ENCODE measurements at regions not wholly inside any gene's neighbourhood (a gene's known extent, or its start where the extent isn't known, plus 50 kb on each side); places are given as distances from the start of the nearest gene placed in this dataset.
"Not testable (repeated sequence)": the region's sequence is repeated elsewhere in the genome, so short reads cannot be mapped to it uniquely, and the experiment has no call there.

- no peak for TF ChIP-seq CTCF (IDR thresholded peaks at IDR 0.05)
These were observed 2426.5 kb upstream of the PCDH20 start for GRCh38 chr13:63842102-63842501.

DNA sequence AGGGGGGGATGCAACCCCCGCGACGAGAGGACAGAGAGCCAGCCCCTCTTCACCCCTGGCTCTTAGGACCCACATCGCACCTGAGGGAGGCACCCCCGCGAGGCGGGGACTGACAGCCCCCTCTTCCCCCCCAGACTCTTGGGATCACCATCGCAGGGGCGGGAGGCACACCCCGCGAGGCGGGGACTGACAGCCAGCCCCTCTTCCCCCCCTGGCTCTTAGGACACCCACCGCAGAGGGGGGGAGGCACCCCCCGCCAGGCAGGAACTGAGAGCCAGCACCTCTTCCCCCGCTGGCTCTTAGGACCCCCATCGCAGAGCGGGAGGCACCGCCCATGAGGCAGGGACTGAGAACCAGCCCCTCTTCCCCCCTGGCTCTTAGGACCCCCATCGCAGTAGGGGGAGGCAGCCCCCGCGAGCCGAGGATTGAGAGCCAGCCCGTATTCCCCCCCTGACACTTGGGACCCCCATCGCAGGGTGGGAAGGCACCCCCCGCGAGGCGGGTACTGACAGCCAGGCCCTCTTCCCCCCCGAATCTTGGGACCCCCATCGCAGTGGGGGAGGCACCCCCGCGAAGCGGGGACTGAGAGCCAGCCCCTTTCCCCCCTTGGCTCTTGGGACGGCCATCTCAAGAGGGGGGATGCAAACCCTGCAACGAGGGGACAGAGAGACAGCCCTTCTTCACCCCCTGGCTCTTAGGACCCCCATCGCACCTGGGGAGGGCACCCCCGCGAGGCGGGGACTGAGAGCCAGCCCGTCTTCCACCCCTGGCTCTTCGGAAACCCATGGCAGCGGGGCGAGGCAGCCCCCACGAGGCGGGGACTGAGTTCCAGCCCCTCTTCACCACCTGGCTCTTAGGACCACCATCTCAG, 2425.1 kb upstream of the PCDH20 start:
- TF ChIP-seq CTCF (IDR thresholded peaks at IDR 0.05), result no peak
- no peaks in the 10 kb centered on the region for H3K4me1 ChIP-seq (ENCODE audit: control insufficient read depth in 1 of 2, low read depth in 2 of 2)
- H3K9me3 ChIP-seq, result no peaks in the 10 kb centered on the region
- ATAC-seq (ENCODE audit: insufficient number of reproducible peaks, low FRiP score, low read depth) (no peak), DNase-seq (ENCODE audit: low spot score) (no peak)
- no peak overlapping the region for H3K4me3 ChIP-seq
- H3K27me3 ChIP-seq (replicated peaks; ENCODE audit: insufficient read depth), result no peaks in the 10 kb centered on the region
- no peaks in the 10 kb centered on the region for H3K36me3 ChIP-seq
- H3K27ac ChIP-seq, result no peak overlapping the region

More at GRCh38 chr13:63842102-63842501, 2426.5 kb upstream of the PCDH20 start:
- H3K4me1 ChIP-seq (ENCODE audit: control insufficient read depth in 1 of 2, low read depth in 2 of 2), result no peaks in the 10 kb centered on the region
- no peaks in the 10 kb centered on the region for H3K27me3 ChIP-seq (replicated peaks; ENCODE audit: insufficient read depth)
- no peak overlapping the region for H3K27ac ChIP-seq
- no peaks in the 10 kb centered on the region for H3K9me3 ChIP-seq
- H3K4me3 ChIP-seq, result no peak overlapping the region
- no peak for ATAC-seq (ENCODE audit: insufficient number of reproducible peaks, low FRiP score, low read depth)
- H3K36me3 ChIP-seq, result no peaks in the 10 kb centered on the region
- DNase-seq (ENCODE audit: low spot score), result no peak

GRCh38 chr13:63838366-63839110, 2422.9 kb upstream of the PCDH20 start:
- Histone ChIP-seq H3K27me3 (replicated peaks; ENCODE audit: insufficient read depth) (no peaks in the 10 kb centered on the region), H3K9me3 (no peaks in the 10 kb centered on the region), H3K27ac (no peak overlapping the region), H3K4me1 (ENCODE audit: control insufficient read depth in 1 of 2, low read depth in 2 of 2) (no peaks in the 10 kb centered on the region), H3K4me3 (no peak overlapping the region), H3K36me3 (no peaks in the 10 kb centered on the region)
- DNase-seq (ENCODE audit: low spot score) (no peak), ATAC-seq (ENCODE audit: insufficient number of reproducible peaks, low FRiP score, low read depth) (no peak)
- no peak for TF ChIP-seq CTCF (IDR thresholded peaks at IDR 0.05)

GRCh38 chr13:63837701-63838100, 2422.1 kb upstream of the PCDH20 start:
- not testable (repeated sequence) for H3K4me3 ChIP-seq; H3K27me3 ChIP-seq (replicated peaks; ENCODE audit: insufficient read depth); H3K27ac ChIP-seq; H3K36me3 ChIP-seq; H3K9me3 ChIP-seq; H3K4me1 ChIP-seq (ENCODE audit: control insufficient read depth in 1 of 2, low read depth in 2 of 2); ATAC-seq (ENCODE audit: insufficient number of reproducible peaks, low FRiP score, low read depth); DNase-seq (ENCODE audit: low spot score)

GRCh38 chr13:63829609-63830008, 2414.0 kb upstream of the PCDH20 start:
- ATAC-seq (ENCODE audit: insufficient number of reproducible peaks, low FRiP score, low read depth); H3K4me3 ChIP-seq; H3K4me1 ChIP-seq (ENCODE audit: control insufficient read depth in 1 of 2, low read depth in 2 of 2); H3K9me3 ChIP-seq; DNase-seq (ENCODE audit: low spot score); H3K27ac ChIP-seq; H3K27me3 ChIP-seq (replicated peaks; ENCODE audit: insufficient read depth); H3K36me3 ChIP-seq: not testable (repeated sequence)

DNA sequence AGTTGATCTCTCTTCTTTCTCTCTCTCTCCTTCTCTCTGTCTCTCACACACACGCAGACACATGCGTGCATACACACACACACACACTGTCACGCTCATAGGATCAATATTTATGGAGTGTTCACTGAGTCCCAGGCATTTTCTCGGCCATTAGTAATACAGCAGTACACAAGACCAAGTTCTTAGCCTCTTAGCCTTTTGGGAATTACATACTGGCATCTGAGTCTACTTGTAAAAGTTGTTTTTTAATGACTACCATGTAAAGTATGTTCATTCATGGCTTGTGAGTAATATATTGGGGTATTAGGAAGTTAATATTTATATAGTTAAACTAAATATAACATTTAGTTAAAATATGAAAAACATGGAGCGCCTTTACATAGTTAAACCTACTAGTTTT, 2406.1 kb upstream of the PCDH20 start:
- not testable (repeated sequence) for ATAC-seq (ENCODE audit: insufficient number of reproducible peaks, low FRiP score, low read depth); H3K4me3 ChIP-seq

DNA sequence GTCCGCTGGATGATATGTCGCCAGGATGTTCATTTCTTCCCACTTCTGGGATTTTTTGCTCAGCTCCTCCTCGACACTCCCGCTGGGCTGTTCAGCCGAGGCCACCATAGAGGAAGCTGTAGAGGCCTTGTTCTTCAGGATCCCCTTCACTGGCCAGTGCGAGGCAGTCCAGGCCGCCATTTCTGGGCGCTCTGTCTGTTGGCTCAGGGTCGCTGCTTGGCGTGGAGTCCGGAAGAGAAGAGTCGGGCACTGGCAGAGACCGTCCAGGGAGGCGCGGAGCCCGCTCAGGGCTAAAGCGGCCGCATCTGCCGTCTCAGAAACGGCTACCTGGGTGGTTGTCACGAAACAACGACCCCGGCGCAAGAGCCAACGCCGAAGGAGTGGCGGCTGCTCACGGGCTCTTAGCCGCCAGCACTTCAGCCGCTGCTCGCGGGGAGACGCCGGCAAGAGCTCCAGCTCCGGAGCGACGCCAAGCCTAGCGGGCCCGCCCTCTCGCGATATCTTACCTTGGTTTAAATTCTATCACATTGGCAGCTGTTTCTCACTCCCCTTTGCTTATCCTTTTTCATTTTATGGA, 2395.9 kb upstream of the PCDH20 start:
- not testable (repeated sequence) for H3K36me3 ChIP-seq; H3K27ac ChIP-seq; ATAC-seq (ENCODE audit: insufficient number of reproducible peaks, low FRiP score, low read depth); H3K4me1 ChIP-seq (ENCODE audit: control insufficient read depth in 1 of 2, low read depth in 2 of 2); H3K4me3 ChIP-seq; DNase-seq (ENCODE audit: low spot score); H3K9me3 ChIP-seq; H3K27me3 ChIP-seq (replicated peaks; ENCODE audit: insufficient read depth)

More for the DNA sequence above, 2406.1 kb upstream of the PCDH20 start:
- not testable (repeated sequence) for H3K27ac ChIP-seq; H3K9me3 ChIP-seq; H3K27me3 ChIP-seq (replicated peaks; ENCODE audit: insufficient read depth); H3K4me1 ChIP-seq (ENCODE audit: control insufficient read depth in 1 of 2, low read depth in 2 of 2); H3K36me3 ChIP-seq; DNase-seq (ENCODE audit: low spot score)

GRCh38 chr13:63791134-63791533, 2375.5 kb upstream of the PCDH20 start:
- H3K4me1 ChIP-seq (ENCODE audit: control insufficient read depth in 1 of 2, low read depth in 2 of 2); H3K36me3 ChIP-seq; H3K4me3 ChIP-seq; DNase-seq (ENCODE audit: low spot score); ATAC-seq (ENCODE audit: insufficient number of reproducible peaks, low FRiP score, low read depth); H3K9me3 ChIP-seq; H3K27ac ChIP-seq; H3K27me3 ChIP-seq (replicated peaks; ENCODE audit: insufficient read depth): not testable (repeated sequence)
